ENCODE measurements at regions not wholly inside any gene's neighbourhood (a gene's known extent, or its start where the extent isn't known, plus 50 kb on each side); places are given as distances from the start of the nearest gene placed in this dataset.

GRCh38 chr5:32961059-32961415 lies 249.9 kb downstream of the NPR3 start:
- H3K27ac ChIP-seq = no peak overlapping the region
- TF ChIP-seq CTCF (conservative IDR thresholded peaks at IDR 0.05) (no peak), ZFX (IDR thresholded peaks at IDR 0.05) (no peak)

- H3K27ac ChIP-seq = no peak overlapping the region
Observed at GRCh38 chr5:32964261-32964660, 253.1 kb downstream of the NPR3 start.

GRCh38 chr5:32973646-32974045 lies 262.5 kb downstream of the NPR3 start:
- no peak overlapping the region for H3K27ac ChIP-seq
- TF ChIP-seq CTCF (conservative IDR thresholded peaks at IDR 0.05) (no peak), ZFX (IDR thresholded peaks at IDR 0.05) (no peak)

More at GRCh38 chr5:32964261-32964660, 253.1 kb downstream of the NPR3 start:
- no peak for TF ChIP-seq CTCF (conservative IDR thresholded peaks at IDR 0.05)
- TF ChIP-seq ZFX (IDR thresholded peaks at IDR 0.05) = no peak

GRCh38 chr5:32975656-32976375 lies 264.7 kb downstream of the NPR3 start:
- TF ChIP-seq ZFX (IDR thresholded peaks at IDR 0.05) (no peak), CTCF (conservative IDR thresholded peaks at IDR 0.05) (no peak)

GRCh38 chr5:32981061-32981460 lies 269.9 kb downstream of the NPR3 start:
- TF ChIP-seq ZFX (IDR thresholded peaks at IDR 0.05) (no peak), CTCF (conservative IDR thresholded peaks at IDR 0.05) (no peak)
- no peak overlapping the region for H3K27ac ChIP-seq

More at GRCh38 chr5:32975656-32976375, 264.7 kb downstream of the NPR3 start:
- no peak overlapping the region for H3K27ac ChIP-seq

GRCh38 chr5:32984851-32985610 lies 273.9 kb downstream of the NPR3 start:
- no peak overlapping the region for H3K27ac ChIP-seq
- TF ChIP-seq CTCF (conservative IDR thresholded peaks at IDR 0.05) (no peak), ZFX (IDR thresholded peaks at IDR 0.05) (no peak)

GRCh38 chr5:32989815-32990214 lies 278.7 kb downstream of the NPR3 start:
- no peak for TF ChIP-seq CTCF (conservative IDR thresholded peaks at IDR 0.05)
- no peak for TF ChIP-seq ZFX (IDR thresholded peaks at IDR 0.05)
- no peak overlapping the region for H3K27ac ChIP-seq
